T follicular helper cell (primary cell): ENCODE measurements at regions not wholly inside any gene's neighbourhood (a gene's known extent, or its start where the extent isn't known, plus 50 kb on each side); places are given as distances from the start of the nearest gene placed in this dataset.

Experiments
- DNase-seq: peaks from one replicate; pipeline ENCODE4 v3.0.0-alpha.2; 2020; ENCODE audit warnings: low read depth

DNA sequence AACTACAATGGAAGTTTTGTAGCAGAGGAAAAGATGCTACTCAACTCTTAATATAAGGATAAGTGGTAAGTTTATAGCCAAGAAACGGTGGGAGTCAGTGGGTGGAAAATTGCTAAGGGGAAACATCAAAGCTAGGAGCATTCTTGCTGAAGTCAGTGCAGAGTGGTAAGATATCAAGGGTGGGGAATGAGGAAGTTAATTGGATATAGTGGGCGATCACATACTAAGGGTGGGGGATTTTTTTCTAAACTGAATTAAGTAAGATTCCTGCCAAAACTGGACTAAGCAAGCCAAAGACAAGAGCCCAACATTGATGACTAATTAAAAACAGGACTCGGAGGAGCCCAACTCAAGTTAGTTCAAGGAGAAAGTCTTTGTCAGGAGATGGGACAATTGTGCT lies 525.4 kb downstream of the CCDC85A start:
- no peak for DNase-seq

DNA sequence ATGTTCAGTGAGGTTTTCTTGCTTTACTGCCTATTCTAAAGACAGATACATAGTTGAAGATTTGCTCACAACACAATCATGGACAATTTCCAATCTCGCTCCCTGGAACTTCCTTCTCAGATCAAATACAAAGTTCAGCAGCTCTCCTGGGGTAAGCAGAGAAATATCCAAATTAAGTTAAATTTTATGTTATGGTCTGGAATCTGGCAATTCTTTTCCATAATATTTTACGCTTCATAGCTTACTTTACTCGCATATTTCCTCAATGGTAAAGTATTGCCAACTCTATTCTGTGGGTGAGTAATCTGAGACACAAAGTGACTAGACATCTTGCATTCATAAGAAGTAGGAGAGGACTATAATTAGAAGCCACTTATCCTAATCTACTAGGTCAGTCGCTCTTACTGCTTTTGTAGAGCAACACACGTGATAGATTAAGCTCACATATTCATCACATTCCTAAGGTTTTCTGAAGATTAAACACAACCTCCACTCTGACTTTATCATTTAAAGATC lies 529.4 kb downstream of the CCDC85A start:
- DNase-seq: no peak

DNA sequence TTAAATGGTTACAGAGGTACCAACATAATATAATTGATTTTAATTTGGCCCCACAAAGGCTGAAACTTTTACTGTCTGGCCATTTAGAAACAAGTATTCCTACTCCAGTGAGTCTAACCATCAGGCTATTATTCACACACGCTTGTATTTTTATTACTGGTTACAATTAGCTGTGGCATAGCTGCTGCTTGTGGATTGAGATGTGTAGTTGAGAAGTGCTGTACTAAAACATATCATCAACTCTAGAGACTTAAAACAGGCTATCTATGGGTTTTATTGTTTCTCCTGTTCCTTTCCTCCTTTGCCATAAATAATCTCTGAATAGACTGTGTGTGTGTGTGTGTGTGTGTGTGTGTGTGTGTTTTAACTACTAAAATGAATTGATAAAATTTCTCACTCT lies 530.2 kb downstream of the CCDC85A start:
- DNase-seq: no peak

DNA sequence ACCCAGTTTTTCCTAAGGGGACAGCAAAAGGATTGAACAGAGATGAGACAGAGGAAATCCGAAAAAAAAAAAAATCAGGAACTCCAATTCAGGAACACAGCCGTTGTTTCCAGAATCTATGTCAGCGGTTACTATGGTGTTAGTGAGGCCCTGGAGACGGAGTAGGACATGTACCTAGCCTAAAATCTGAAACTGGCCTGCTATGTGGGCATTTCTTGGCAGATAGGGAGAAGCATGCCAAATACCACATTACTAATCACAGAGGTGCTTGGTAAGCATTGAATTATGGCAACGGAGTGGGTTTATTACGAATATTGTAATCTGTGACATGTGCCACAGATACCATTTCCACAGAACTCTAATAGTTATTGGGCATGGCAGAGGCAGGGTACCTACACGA lies 530.6 kb downstream of the CCDC85A start:
- no peak for DNase-seq

DNA sequence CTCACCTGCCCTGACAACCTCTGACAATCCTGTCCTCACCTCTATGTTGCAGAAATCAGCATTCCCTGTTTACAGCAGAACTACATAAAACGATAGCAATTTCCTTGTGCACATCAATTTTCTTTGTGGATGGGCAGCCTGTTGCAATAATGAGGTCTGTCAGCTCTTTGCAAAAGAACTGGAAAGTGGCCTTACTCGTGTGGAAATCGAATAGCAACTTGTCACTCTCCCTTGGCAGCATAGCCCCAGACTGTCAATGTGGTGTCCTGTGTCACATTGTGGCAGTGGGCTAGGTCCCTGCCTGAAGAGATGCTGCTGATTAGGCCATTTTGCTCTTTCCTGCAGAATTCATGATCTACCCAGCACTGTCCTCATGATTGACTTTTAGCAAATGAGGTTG lies 531.9 kb downstream of the CCDC85A start:
- no peak for DNase-seq

DNA sequence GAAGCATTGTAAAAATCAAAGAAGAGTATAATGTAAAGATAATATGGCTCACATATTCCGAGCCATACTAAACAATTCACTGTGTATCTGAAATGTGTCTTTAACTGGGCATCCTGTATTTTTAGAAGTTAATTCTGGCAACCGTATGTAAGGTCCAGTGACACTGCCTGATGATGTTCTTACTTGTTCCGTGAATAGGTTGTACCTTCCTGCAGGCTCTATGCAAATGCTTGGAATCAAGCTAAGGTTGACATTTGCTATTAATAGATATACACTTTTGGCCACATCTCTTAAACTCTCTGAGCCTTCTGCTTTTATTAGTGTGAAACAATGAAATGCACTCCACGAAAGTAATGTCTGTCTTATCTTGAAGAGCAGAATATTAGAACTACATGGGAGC lies 534.6 kb downstream of the CCDC85A start:
- no peak for DNase-seq

DNA sequence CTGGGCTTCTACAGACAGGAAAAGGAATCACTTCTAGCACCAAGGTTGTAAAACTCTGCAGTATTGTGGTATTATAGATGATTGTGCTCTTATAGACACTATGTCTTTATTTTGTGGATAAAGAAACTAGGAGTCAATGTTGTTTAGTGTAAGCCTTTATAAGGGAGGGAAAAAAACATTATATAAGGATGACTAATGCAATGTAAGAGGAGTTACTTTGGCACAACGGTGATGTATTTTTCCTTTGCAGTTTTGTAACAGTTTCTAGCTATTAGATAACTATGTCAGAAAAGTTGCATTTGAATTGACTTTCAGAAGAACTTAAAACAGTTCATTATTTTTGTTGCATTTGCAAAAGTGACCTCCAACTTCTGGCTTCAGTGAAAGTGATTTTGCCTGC lies 545.4 kb downstream of the CCDC85A start:
- DNase-seq: no peak

DNA sequence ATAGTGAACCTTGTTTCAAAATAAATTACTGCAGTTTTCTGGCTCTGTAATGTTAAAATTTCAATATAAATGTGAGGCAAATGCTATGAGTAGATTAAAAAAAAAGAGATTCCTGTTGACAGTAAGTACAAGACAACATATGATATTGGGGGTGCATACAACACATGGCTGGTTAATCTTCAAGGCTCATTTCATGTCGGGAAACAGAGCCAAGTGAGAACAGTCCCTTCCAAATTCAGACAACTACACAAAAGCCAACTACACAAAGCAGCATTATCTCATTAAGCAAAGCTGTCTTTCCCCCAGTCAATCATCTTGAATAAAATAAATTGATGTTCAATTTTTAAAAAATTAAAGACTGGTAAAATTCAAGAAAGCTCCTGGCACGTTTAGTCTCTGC lies 549.2 kb downstream of the CCDC85A start:
- no peak for DNase-seq

DNA sequence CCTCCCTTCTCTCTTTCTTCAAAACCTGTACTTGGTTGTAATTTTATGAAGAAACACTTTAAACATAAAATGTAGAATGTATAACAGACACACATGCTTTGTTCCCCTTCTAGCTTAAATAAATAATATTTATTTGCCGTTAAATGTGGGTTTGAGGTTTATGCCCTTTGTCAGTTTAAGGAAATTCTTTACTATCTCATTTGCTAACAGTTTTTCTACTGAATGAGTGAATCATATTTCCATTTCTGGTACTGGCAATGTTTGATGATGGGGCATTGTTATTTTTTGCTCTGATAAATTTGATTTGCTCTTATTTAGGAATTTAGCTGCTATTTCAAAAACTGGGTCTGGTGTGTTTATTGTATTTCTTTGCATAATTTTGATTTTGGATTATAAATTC lies 555.6 kb downstream of the CCDC85A start:
- no peak for DNase-seq

DNA sequence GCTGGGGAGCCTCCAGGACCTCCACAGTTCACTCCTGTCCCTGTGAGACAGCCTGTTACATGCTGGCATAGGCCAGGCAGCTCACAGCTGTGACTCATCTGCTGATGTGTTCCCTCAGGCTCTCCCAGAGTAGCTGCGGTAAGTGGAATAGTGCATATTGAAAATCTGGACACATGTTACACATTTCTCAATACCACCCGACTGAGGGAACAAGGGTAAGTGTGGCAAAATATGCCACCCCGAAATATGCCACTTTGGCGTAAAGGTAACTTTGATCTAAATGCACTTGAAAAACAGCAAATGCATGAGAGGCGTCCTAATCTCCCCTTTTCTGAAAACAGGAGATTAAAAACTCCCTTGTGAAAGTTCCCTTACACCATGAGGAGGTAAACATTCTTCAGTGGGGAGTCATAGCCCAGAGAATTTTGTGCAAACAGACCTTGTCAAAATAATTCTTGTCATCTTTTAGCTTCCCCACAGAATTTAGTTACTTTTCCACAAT lies 557.9 kb downstream of the CCDC85A start:
- DNase-seq: no peak

DNA sequence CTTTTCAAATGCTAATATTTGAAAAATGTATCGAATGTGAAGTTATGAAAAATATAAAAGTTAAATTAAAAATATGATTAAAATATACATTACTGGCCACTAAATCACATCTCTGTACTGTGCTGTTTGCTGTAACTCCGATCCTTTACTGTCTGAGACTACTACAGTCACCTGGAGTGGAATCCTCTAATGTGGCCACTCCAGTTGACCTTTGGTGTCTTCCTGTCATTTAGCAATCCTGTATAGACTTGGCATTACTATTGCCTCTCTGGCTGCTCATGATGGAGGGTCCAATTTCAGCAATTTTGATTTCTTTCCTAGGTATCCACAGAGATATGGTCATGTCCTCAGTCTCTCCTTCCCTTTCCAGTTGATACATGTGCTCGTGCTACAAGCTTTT lies 560.0 kb downstream of the CCDC85A start:
- DNase-seq: no peak

DNA sequence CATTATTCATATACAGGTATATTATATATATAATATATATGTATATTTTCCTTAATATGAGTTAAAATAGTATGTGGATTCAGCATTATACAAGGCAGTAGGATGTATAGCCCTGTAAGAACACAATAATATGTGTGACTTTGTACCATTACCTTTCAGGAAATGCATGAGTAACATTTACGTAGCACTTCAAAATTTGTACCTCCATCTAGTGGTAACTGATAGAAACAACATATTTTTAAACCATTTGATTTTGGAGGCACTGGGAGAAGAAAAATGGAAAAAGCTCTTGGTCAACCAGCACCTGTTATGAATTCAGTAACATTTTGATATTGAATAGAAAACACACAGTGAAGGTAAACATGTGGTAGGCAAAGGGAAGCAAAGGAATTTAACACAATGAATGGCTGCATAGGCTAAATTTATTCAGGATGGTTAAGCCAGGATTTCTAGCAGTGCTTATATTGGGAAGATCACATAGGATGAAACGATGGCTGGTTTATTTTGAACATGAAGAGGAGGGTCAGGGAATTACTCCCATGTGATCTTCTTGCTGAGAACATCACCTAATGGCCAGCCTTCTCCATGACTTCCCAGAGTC lies 565.5 kb downstream of the CCDC85A start:
- DNase-seq: no peak

DNA sequence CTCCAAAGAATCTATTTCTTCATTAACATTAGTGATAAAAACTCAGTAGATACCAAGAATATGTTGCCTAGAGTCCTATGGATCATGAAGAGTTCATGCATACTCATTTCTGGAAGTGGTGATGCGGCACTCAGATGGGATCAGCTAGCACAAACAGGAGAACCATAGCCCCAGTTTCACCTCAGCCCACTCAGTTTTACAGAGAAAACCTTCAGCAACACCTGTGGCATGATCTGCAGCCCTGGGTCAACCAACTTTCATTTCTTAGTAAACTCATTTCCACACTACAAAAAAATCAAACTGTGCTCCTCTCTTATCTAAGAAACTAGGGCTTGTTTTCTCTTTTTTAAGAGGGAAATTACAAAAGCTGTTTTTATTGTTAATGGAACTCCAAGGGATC lies 569.4 kb downstream of the CCDC85A start:
- no peak for DNase-seq

DNA sequence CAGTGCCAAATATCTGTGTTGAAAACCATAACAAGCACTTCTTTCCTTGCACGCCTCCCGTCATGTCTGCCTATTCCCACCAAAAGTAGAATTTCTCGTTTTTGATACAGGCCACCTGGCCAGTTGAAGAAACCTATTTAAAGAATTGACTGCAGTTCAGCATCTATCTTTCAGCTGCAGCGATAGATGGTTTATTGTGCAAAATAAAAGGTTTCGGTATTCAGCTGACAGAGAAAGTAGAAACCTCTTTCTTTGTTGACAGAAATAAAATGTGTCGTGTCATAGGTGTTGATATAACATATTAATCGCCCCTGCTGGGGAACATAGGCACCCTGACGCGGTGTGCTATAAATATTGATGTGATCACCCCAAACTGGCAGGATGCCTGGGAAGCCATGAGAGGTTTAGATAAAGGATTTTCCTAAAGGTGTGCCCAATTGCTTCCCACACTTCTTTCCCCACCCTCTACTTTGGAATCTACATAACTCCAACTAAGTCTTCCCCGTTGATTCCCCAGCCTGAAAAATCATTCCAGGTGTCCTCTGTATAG lies 570.4 kb downstream of the CCDC85A start:
- DNase-seq: no peak

DNA sequence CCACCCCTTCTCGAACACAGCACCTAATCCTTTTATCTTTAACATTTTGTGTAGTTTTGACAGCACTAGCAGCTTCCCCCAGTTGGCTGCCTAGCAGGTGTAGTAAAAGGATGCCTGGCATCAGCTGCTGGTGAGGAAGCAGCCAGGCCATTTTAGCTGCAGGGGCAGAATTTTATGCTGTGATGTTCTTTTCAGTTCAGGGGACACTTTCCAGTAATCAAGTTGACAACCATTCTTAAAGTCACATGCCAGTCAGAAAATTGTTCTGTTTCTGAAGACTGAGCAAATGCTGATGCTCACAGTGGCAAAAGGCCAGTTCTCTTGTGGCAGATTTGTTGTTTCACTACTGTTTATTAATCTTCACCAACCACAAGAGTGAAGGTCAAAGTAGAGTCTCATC lies 570.8 kb downstream of the CCDC85A start:
- no peak for DNase-seq

DNA sequence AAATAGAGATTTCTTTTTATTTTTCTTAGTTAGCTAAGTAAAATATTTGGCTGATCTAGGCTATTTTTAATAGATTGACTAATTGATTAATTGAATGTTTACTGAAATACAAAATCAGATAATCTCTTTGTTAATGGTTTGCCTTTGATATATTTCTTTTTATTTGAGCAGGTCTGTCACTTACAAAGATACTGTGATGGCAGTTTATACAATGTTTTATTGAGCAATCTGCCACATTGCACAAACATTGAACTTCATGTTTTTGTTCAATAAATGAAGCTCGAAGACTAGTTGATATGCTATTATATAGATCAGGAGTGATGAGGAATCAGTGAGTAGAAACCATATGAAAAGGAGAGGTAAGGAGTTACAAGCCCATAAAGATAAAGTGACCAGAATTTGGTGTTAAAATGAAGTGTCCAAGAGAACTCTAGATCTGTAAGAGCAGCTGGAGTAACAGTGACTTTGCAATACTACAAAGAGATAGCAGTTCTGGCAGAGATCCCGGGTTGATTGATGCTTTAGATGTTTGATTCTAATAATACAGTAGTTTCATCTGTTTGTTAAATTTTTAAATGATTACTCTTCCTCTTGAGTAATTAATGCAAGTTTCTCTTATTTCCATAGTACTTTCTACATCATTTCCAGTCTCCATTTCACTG lies 574.2 kb downstream of the CCDC85A start:
- DNase-seq: no peak

DNA sequence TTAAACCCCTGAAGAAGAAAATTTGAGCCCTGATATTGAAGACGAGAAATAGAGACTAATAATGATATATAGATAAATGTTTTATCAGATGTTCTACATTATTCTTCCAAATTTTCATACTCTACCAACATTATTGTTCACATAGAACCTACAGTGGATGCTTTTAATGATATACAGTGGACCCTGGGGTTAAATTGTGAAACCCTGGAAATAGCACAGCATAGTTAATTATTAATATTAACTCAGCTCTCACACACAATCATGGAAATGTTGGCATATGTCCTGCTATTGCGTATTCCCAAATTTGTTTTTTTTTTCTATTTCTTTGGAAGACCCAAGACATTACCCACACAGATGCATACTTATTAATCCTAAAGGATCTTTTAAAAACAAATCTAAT lies 579.9 kb downstream of the CCDC85A start:
- DNase-seq: no peak

DNA sequence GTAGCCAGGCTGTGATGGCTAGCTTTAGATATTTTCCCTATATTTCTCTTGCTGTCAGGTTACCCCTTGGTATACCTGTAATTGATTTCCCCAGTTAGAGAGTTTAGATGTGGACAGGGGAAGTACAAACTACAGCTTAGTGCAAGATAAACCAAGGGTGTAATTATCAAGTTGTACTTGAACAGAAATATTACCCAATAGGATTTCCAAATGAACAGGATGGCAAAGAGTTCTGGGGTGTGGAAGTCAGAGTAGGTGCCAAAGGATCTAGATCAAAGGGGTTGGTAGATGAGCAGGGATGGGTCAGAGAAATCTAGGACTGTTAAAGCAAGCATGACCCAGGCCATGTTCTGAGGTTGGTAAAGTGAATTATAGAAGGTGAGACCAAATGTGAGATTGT lies 585.2 kb downstream of the CCDC85A start:
- DNase-seq: no peak

DNA sequence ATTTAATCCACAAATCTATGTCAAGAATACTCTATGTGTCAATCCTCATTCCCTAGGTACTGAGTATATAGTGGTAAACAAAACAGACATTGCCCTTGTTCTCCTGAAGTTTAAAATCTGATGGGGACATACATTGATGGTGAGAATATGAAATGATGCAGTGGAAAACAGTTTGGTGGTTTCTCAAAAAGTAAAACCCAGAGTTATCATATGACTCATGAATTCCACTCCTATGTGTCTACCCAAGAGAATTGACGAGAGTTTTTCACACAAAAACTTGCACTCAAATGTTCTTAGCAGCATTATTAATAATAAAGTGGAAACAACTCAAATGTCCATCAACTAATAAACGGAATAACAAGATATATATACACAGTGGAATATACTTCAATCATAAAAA lies 586.7 kb downstream of the CCDC85A start:
- DNase-seq: no peak

DNA sequence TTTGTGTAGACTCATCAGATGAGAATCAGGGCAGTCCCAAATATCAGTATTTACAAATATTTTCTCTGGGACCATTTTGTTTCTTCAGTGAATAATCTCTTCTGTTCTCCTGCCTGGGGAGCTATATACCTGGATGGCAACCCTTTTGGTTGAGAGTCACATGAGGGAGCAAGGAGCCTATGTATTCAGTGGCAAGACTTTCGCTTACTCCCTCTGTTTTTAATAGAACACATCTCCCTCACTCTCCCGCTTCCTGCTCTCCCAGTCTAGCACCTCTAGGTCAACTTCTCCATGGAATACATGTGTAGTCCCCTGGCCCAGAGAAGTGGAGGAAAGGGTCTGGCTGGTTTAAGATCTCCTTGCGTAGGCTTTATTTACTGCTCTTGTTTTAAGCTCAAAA lies 600.3 kb downstream of the CCDC85A start:
- DNase-seq: no peak

DNA sequence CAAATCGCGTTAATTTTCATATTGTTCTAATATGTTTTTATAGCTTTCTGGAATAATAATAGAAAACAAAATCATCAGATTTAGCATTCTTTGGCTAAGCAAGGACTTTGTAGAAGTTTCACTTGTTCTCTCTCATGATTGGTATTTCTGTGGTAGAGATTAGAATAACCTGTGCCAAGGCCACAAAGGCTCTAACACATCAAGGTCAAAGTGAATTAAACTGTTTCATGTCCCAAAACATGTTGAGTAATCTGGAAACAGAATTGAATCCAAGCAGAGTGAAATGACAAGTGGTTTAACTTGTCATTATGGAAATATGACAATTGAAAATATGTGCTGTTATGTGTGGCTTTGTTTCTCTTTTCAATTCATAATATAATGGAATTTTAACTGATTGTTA lies 617.4 kb downstream of the CCDC85A start:
- DNase-seq: no peak

DNA sequence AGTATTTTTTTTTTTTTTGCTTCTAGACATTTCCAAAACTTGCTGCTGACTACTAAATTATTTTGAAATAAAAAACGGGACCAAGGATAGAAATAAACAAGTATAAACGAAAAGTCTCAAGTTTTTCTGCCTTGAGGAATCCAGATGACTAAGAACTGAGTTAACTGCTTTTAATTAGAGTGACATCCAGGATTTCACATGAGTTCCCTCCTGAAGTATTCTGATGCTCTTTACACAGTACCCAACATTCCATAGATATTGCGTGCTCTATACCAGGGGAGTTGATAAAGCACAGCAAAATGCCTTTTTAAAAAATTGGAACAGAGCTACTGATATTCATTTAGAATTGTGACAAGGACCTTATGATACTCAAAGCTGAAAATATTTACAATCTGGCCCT lies 618.0 kb downstream of the CCDC85A start:
- no peak for DNase-seq

DNA sequence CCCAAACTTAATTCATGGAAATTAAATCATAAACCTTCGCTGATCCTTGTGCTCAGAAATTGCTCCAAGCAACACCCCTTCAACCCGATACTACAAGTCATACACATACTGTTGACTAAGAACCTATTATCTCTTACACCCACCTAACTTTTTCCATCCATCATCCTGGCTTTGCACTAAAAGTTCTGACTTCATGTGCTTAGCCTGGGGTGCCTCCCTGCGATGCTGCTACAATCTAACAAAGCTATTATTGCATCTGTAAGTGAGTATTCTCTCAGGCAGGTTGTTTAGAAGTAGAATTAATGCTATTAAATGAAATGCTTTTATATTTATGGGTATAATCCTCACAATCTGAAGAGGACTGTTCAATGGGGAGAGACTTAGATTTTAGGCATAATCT lies 619.8 kb downstream of the CCDC85A start:
- DNase-seq: no peak

DNA sequence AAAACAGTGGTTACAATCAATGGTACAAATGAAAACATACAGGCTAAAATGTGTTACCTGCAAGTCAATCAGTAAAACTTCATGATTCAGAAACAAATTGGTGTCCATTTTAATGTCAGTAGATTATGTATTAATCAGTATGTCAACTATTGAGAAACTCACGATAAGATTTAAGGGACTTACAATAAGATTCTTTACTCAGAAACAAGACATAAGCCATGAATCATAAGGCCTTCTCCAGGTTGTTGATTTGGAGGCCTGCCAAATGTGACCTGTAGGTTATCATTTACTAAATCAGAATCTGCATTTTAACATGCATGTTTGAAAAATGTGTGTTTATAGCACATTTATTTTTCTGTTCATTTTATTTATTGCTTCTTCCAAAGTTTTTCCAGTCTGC lies 623.1 kb downstream of the CCDC85A start:
- DNase-seq: no peak
